T-cell (primary cell): ENCODE measurements at regions not wholly inside any gene's neighbourhood (a gene's known extent, or its start where the extent isn't known, plus 50 kb on each side); places are given as distances from the start of the nearest gene placed in this dataset.
"Not testable (repeated sequence)": the region's sequence is repeated elsewhere in the genome, so short reads cannot be mapped to it uniquely, and the experiment has no call there.

Source experiments
- ATAC-seq, 4 experiments: fragments of 200-7000 bp in 3 of 4; fragments of 150-1000 bp in 1 of 4; cut with Tn5 transposase; replicated peaks in 1 of 4; 1 replicate in 3 of 4; 2 replicates in 1 of 4; pipeline ENCODE4 v1.10.0; 2021; ENCODE audit warnings: moderate library complexity in 3 of 4, mild to moderate bottlenecking in 2 of 4, moderate number of reproducible peaks in 1 of 4
- CTCF ChIA-PET, 2 donors: fragments of 300-600 bp; sonication (Branson Sonifier 250); formaldehyde crosslinking; loops; one replicate each; lab custom pipeline; 2022; ENCODE audit warnings: antibody characterized with exemption in 2 of 2; lab: Charles Lee
- POLR2A ChIA-PET, 2 donors: fragments of 300-600 bp; sonication (Branson Sonifier 250); formaldehyde crosslinking; loops; one replicate each; lab custom pipeline; 2022; ENCODE audit warnings: antibody characterized with exemption in 2 of 2; lab: Charles Lee
- DNase-seq, 35 experiments: peaks; one replicate each; pipeline versions ENCODE4 v3.0.0 to v3.0.0-alpha.2; 2013 to 2023
- H3K27ac ChIP-seq: one replicate; pipeline ENCODE4 v1.5.1; 2013; ENCODE audit warnings: low read length
- H3K27me3 ChIP-seq, 2 experiments: replicated peaks in 1 of 2; 1 replicate in 1 of 2; 2 replicates in 1 of 2; pipeline versions ENCODE4 v1.6.1 to v1.7.0; 2013; ENCODE audit warnings: low read length in 1 of 2, mixed read lengths in 1 of 2; ENCODE audit not compliant: control insufficient read depth in 2 of 2, insufficient read depth in 2 of 2; ENCODE audit errors: extremely low read depth in 1 of 2
- H3K36me3 ChIP-seq, 2 donors: 1 replicate in 1 of 2; 2 replicates in 1 of 2; pipeline versions ENCODE4 v1.6.1 to v1.7.0; 2013; ENCODE audit warnings: low read length in 1 of 2; ENCODE audit not compliant: control insufficient read depth in 2 of 2, insufficient read depth in 1 of 2; ENCODE audit errors: extremely low read depth in 1 of 2
- H3K4me1 ChIP-seq, 2 experiments: 1 replicate in 1 of 2; 2 replicates in 1 of 2; pipeline versions ENCODE4 v1.6.1 to v1.7.0; 2013; ENCODE audit warnings: low read length in 2 of 2, mixed read lengths in 1 of 2; ENCODE audit not compliant: insufficient read depth in 2 of 2, control insufficient read depth in 1 of 2; ENCODE audit errors: extremely low read depth in 1 of 2
- H3K4me3 ChIP-seq, 2 donors: 1 replicate in 1 of 2; 2 replicates in 1 of 2; pipeline versions ENCODE4 v1.5.1 to v1.7.0; 2013; ENCODE audit warnings: mild to moderate bottlenecking in 2 of 2, low read length in 1 of 2, moderate library complexity in 1 of 2; ENCODE audit not compliant: control insufficient read depth in 1 of 2; ENCODE audit errors: extremely low read depth in 1 of 2
- H3K9me3 ChIP-seq: 2 replicates; pipeline ENCODE4 v1.7.0; 2013
- H3K27ac Mint-ChIP-seq, 2 donors: one replicate each; pipeline ENCODE4 v1.8.0; 2020 to 2021; ENCODE audit warnings: mild to moderate bottlenecking in 2 of 2, mixed read lengths in 2 of 2
- H3K27me3 Mint-ChIP-seq, 2 donors: one replicate each; pipeline ENCODE4 v1.8.0; 2021 to 2022; ENCODE audit warnings: mixed read lengths in 2 of 2
- H3K36me3 Mint-ChIP-seq: one replicate; pipeline ENCODE4 v1.8.0; 2021; ENCODE audit warnings: mixed read lengths
- H3K4me1 Mint-ChIP-seq, 3 donors: one replicate each; pipeline ENCODE4 v1.8.0; 2020 to 2022; ENCODE audit warnings: mixed read lengths in 3 of 3, mild to moderate bottlenecking in 1 of 3
- H3K4me3 Mint-ChIP-seq, 3 donors: one replicate each; pipeline ENCODE4 v1.8.0; 2020 to 2022; ENCODE audit warnings: mild to moderate bottlenecking in 3 of 3, mixed read lengths in 3 of 3, moderate library complexity in 3 of 3
- H3K9me3 Mint-ChIP-seq, 3 donors: one replicate each; pipeline ENCODE4 v1.8.0; 2020 to 2022; ENCODE audit warnings: mixed read lengths in 3 of 3
- WGBS: methylation state at CpG from one replicate; pipeline ENCODE4 v1.1.5; 2013; ENCODE audit warnings: missing lambda C conversion rate; ENCODE audit not compliant: insufficient coverage; 5-methylcytosine and 5-hydroxymethylcytosine counted together

DNA sequence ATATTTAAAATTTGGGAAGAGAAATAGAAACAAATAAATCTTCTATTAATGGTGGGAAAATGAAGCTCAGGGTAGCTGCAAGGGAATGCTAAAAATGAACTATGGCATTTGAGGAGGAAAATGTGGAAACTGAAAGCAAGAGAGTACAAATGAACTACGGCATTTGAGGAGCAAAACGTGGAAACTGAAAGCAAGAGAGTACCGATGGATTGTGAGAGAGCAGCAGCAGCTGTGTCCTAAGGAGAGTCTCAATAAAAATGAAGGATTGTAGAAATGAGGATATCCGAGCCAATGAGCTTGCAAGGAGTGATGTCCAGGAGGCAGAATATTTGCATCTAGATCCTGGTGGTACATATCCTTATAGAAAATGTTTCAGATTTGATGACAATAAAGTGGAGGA lies 547.1 kb upstream of the ZNF337 start:
- Mint-ChIP-seq H3K4me1 (peaks cover 0 to 2% (median 0%) of the 10 kb centered on the region in 3 donors), H3K36me3 (no peaks in the 10 kb centered on the region), H3K9me3 (peaks cover 4 to 14% (median 10%) of the 10 kb centered on the region in 3 donors), H3K27ac (no peak overlapping the region), H3K27me3 (no peaks in the 10 kb centered on the region), H3K4me3 (no peak overlapping the region)
- H3K4me1 ChIP-seq: no peaks in the 10 kb centered on the region
- no peak overlapping the region for H3K4me3 ChIP-seq
- ChIA-PET CTCF (no interaction called here), POLR2A (no interaction called here)
- 84% methylated on average over 4 of the region's 4 CpGs for WGBS
- DNase-seq (no peak), ATAC-seq (no peak)
- H3K9me3 ChIP-seq: no peaks in the 10 kb centered on the region
- H3K36me3 ChIP-seq: no peaks in the 10 kb centered on the region
- no peak overlapping the region for H3K27ac ChIP-seq
- H3K27me3 ChIP-seq: no peaks in the 10 kb centered on the region

DNA sequence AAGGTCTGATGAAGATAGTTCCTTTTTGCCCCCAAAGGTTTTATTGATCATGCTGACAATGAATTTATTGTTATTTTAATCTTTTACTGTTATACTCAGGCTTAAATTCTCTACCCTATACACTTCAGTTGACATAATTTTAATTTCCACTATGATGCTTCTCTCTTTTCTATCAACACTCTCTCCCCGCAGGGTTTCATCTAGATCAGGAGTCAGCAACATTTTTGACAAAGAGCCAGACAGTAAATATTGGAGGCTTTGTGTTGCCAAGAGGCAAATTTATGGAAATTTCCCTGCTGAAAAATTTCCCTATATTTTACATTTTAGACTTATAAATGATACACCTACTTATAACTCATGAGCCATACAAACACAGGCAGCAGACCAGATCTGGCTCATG lies 524.0 kb upstream of the ZNF337 start:
- DNase-seq, H3K4me3 Mint-ChIP-seq, POLR2A ChIA-PET, CTCF ChIA-PET, H3K4me1 ChIP-seq, H3K4me1 Mint-ChIP-seq, H3K27me3 Mint-ChIP-seq, H3K27ac Mint-ChIP-seq, H3K9me3 ChIP-seq, H3K27me3 ChIP-seq, H3K27ac ChIP-seq, ATAC-seq, H3K4me3 ChIP-seq, H3K36me3 ChIP-seq, H3K9me3 Mint-ChIP-seq, H3K36me3 Mint-ChIP-seq: not testable (repeated sequence)
- no CpG with 5 or more reads among the region's 1 CpG for WGBS

DNA sequence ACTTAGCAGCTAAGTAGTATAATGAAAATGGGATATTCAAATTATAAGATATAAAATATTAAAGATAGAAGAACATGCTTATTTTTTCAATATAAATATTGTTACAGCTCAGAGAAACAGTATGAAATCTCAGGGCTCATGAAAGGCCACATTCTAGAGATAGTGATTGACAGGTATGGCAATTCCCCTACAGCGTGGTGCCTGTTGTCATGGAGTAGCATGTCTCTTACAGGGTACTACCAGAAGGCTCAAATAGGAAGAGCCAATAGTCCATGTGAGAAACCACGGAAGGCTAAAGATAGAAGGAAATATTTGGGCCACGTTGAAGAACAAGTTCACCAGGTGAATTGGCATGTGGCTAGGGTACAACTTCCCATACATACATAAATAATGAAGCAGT lies 522.9 kb upstream of the ZNF337 start:
- ATAC-seq, H3K27me3 ChIP-seq, H3K36me3 Mint-ChIP-seq, H3K4me3 Mint-ChIP-seq, CTCF ChIA-PET, H3K27ac Mint-ChIP-seq, DNase-seq, H3K9me3 ChIP-seq, H3K4me1 Mint-ChIP-seq, H3K27ac ChIP-seq, H3K4me3 ChIP-seq, POLR2A ChIA-PET, H3K27me3 Mint-ChIP-seq, H3K4me1 ChIP-seq, H3K36me3 ChIP-seq: not testable (repeated sequence)
- WGBS: 50% methylated on average over 1 of the region's 3 CpGs
- peaks cover 0 to 13% (median 7%) of the 10 kb centered on the region in 3 donors for H3K9me3 Mint-ChIP-seq

DNA sequence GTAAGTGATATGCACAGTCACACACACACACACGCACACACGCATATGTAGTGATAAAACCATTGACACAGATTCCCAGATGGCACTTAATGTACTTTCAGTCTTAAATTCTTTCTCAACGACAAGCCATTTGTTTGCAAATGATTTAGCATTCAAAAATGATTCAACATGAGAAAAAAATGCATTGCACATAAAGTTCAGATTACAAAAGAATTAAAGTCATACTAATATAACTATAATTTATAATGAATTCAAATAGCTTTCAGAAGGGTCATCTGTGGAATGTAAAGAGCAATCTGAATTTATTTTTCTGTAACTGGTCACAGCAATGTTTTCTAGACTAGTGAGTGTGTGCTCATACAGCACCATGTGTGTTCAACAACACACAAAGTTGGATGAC lies 521.6 kb upstream of the ZNF337 start:
- no peaks in the 10 kb centered on the region for H3K36me3 Mint-ChIP-seq
- H3K27ac Mint-ChIP-seq: no peak overlapping the region
- H3K27me3 Mint-ChIP-seq: peaks cover 0 to 7% of the 10 kb centered on the region in 2 donors
- peaks cover 0 to 8% (median 0%) of the 10 kb centered on the region in 3 donors for H3K4me1 Mint-ChIP-seq
- no peak for ATAC-seq
- no peak overlapping the region for H3K4me3 Mint-ChIP-seq
- no peaks in the 10 kb centered on the region for H3K36me3 ChIP-seq
- no peaks in the 10 kb centered on the region for H3K27me3 ChIP-seq
- H3K9me3 Mint-ChIP-seq: peaks cover 0 to 18% (median 7%) of the 10 kb centered on the region in 3 donors
- no peak for DNase-seq
- ChIA-PET CTCF (no interaction called here), POLR2A (no interaction called here)
- no peak overlapping the region for H3K27ac ChIP-seq
- no peaks in the 10 kb centered on the region for H3K9me3 ChIP-seq
- H3K4me3 ChIP-seq: no peak overlapping the region
- H3K4me1 ChIP-seq: no peaks in the 10 kb centered on the region
- WGBS: 100% methylated on average over 2 of the region's 3 CpGs

DNA sequence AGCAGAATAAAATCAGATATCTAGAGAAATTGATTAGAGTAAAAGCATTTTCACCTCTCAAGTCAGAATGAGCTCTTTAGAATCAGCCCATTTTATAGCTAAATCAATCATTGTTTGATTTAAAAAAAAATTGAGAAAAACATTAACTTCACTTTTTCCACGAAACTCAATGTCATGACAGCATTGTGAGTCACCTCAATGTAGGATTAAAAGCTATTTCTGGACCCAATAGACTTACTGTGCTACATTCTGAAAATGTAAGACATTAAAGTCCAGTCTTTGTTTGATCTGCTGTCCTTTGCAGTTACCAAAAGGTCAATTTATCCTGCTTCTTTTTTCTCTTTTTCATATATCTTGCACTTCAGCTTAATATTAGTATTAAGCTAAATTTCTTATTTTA lies 519.4 kb upstream of the ZNF337 start:
- ChIA-PET CTCF (no interaction called here), POLR2A (no interaction called here)
- H3K9me3 Mint-ChIP-seq: peaks cover 0 to 27% (median under 1%) of the 10 kb centered on the region in 3 donors
- Histone ChIP-seq H3K36me3 (no peaks in the 10 kb centered on the region), H3K9me3 (no peaks in the 10 kb centered on the region), H3K27me3 (peaks cover 0 to 2% of the 10 kb centered on the region in 2 experiments), H3K4me3 (no peak overlapping the region), H3K4me1 (no peaks in the 10 kb centered on the region), H3K27ac (no peak overlapping the region)
- no peak overlapping the region for H3K4me3 Mint-ChIP-seq
- peaks cover 0 to 24% (median 0%) of the 10 kb centered on the region in 3 donors for H3K4me1 Mint-ChIP-seq
- peaks cover 5% of the 10 kb centered on the region for H3K36me3 Mint-ChIP-seq
- H3K27ac Mint-ChIP-seq: no peak overlapping the region
- WGBS: no CpG with 5 or more reads among the region's 1 CpG
- DNase-seq (no peak), ATAC-seq (no peak)
- H3K27me3 Mint-ChIP-seq: peaks cover 0 to 4% of the 10 kb centered on the region in 2 donors

DNA sequence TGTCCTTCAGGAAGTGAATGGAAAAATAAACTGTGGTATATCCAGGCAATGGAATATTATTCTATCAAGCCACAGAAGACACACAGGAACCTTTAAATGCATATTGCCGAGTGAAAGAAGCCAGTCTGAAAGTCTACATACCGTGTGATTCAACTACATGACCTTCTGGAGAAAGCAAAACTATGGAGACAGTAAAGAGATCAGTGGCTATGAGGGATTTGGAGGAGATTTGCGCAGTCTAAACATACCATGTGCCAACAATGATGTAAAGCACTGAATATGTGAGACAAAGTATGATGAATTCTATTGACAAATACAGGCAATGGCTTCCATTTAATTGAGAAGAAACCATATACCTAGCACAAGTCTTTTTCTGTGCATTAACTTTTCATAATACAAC lies 518.3 kb upstream of the ZNF337 start:
- Mint-ChIP-seq H3K27me3 (peaks cover 4 to 9% of the 10 kb centered on the region in 2 donors), H3K4me1 (peaks cover 4 to 26% (median 4%) of the 10 kb centered on the region in 3 donors), H3K27ac (no peak overlapping the region), H3K36me3 (peaks cover 5% of the 10 kb centered on the region), H3K4me3 (no peak overlapping the region), H3K9me3 (peaks cover 0 to 27% (median 0%) of the 10 kb centered on the region in 3 donors)
- no peaks in the 10 kb centered on the region for H3K36me3 ChIP-seq
- ChIA-PET POLR2A (no interaction called here), CTCF (no interaction called here)
- H3K4me1 ChIP-seq: no peaks in the 10 kb centered on the region
- H3K9me3 ChIP-seq: no peaks in the 10 kb centered on the region
- no peak overlapping the region for H3K27ac ChIP-seq
- peaks cover 0 to 2% of the 10 kb centered on the region in 2 experiments for H3K27me3 ChIP-seq
- H3K4me3 ChIP-seq: no peak overlapping the region
- DNase-seq (no peak), ATAC-seq (no peak)
- no CpG with 5 or more reads among the region's 3 CpGs for WGBS
